ENCODE measurements at regions not wholly inside any gene's neighbourhood (a gene's known extent, or its start where the extent isn't known, plus 50 kb on each side); places are given as distances from the start of the nearest gene placed in this dataset.

- TF ChIP-seq CTCF (IDR thresholded peaks at IDR 0.05; ENCODE audit: insufficient read depth, low read depth, low read length) = no peak
- Histone ChIP-seq H3K27me3 (ENCODE audit: control insufficient read depth, insufficient read depth, low read length) (no peaks in the 10 kb centered on the region), H3K4me3 (ENCODE audit: low read depth, low read length) (no peak overlapping the region), H3K36me3 (ENCODE audit: control insufficient read depth, insufficient read depth, low read length) (no peaks in the 10 kb centered on the region)
- ChIA-PET POLR2A (interaction anchor here (0.7 kb wide), 1 partner anchor 55 kb away, joined by 3 read pairs; no protein-coding TSS in a partner anchor), CTCF (interaction anchor here (1.2 to 1.3 kb wide), 2 partner anchors 11 to 365 kb away, joined by 3 to 4 read pairs; no protein-coding TSS in a partner anchor)
- no peak for DNase-seq (ENCODE audit: low read depth)
These were observed 227.9 kb downstream of the DACT1 start for GRCh38 chr14:58865514-58866281.

GRCh38 chr14:58866391-58866790, 228.6 kb downstream of the DACT1 start:
- H3K27me3 ChIP-seq (ENCODE audit: control insufficient read depth, insufficient read depth, low read length) = no peaks in the 10 kb centered on the region
- H3K36me3 ChIP-seq (ENCODE audit: control insufficient read depth, insufficient read depth, low read length) = no peaks in the 10 kb centered on the region
- ChIA-PET POLR2A (no interaction called here), CTCF (interaction anchor here (1.3 kb wide), 1 partner anchor 10 kb away, joined by 4 read pairs; no protein-coding TSS in a partner anchor)
- DNase-seq (ENCODE audit: low read depth) = no peak
- no peak overlapping the region for H3K4me3 ChIP-seq (ENCODE audit: low read depth, low read length)
- TF ChIP-seq CTCF (IDR thresholded peaks at IDR 0.05; ENCODE audit: insufficient read depth, low read depth, low read length) = no peak

DNA sequence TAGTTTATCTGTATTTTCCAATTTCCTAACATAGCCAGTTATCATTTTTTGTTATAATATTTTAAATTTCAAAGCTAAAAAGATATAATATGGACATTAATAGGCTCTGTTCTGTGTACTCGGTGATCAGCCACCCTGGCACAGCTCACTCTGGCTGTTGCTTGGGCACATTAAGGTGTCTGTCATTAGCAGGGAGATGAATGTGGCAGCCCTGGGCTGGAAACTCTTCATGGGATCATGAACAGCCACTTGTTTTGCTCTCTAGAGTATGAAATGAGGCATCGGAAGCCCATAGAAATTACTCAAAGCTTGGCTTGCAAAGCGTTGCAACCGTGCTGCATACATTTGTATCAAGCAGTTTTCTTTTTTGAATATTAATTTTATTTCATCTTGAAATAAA, 233.2 kb downstream of the DACT1 start:
- Histone ChIP-seq H3K27me3 (ENCODE audit: control insufficient read depth, insufficient read depth, low read length) (no peaks in the 10 kb centered on the region), H3K36me3 (ENCODE audit: control insufficient read depth, insufficient read depth, low read length) (no peaks in the 10 kb centered on the region), H3K4me3 (ENCODE audit: low read depth, low read length) (no peak overlapping the region)
- POLR2A ChIA-PET = no interaction called here
- no peak for TF ChIP-seq CTCF (IDR thresholded peaks at IDR 0.05; ENCODE audit: insufficient read depth, low read depth, low read length)
- DNase-seq (ENCODE audit: low read depth) = no peak
- CTCF ChIA-PET = no interaction called here

DNA sequence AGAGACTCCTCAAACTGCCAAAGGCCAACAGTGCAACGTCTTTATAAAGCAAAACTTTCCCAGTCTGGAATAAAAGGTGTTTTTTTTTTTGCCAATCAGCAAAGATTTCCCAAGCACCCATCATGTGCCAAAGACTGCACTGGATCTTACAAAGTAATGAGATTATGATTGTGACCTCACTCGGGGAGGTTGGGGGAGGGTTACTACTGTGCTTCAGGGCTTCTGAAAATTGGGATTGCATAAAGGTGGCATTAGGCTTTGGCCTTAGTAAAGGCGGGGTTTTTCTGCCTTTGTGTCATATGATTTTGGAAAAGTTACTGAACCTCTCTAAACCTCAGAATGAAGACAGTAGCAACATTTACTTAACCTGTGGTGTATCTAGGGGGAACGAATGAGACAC, 233.8 kb downstream of the DACT1 start:
- POLR2A ChIA-PET = no interaction called here

GRCh38 chr14:58872061-58872460, 234.3 kb downstream of the DACT1 start:
- no peak for TF ChIP-seq CTCF (IDR thresholded peaks at IDR 0.05; ENCODE audit: insufficient read depth, low read depth, low read length)
- ChIA-PET POLR2A (no interaction called here), CTCF (no interaction called here)
- Histone ChIP-seq H3K4me3 (ENCODE audit: low read depth, low read length) (no peak overlapping the region), H3K27me3 (ENCODE audit: control insufficient read depth, insufficient read depth, low read length) (no peaks in the 10 kb centered on the region), H3K36me3 (ENCODE audit: control insufficient read depth, insufficient read depth, low read length) (no peaks in the 10 kb centered on the region)
- DNase-seq (ENCODE audit: low read depth) = no peak

More for the DNA sequence above, 233.8 kb downstream of the DACT1 start:
- no peaks in the 10 kb centered on the region for H3K36me3 ChIP-seq (ENCODE audit: control insufficient read depth, insufficient read depth, low read length)
- DNase-seq (ENCODE audit: low read depth) = no peak
- CTCF ChIA-PET = no interaction called here
- H3K4me3 ChIP-seq (ENCODE audit: low read depth, low read length) = no peak overlapping the region
- H3K27me3 ChIP-seq (ENCODE audit: control insufficient read depth, insufficient read depth, low read length) = no peaks in the 10 kb centered on the region
- no peak for TF ChIP-seq CTCF (IDR thresholded peaks at IDR 0.05; ENCODE audit: insufficient read depth, low read depth, low read length)

Measured in BJ (cell line).